Activated gamma-delta T cell treated with anti-CD3 and anti-CD28 coated beads, Interleukin-2, amount 50 U/mL, for 16 hours (primary cell): ENCODE measurements at regions not wholly inside any gene's neighbourhood (a gene's known extent, or its start where the extent isn't known, plus 50 kb on each side); places are given as distances from the start of the nearest gene placed in this dataset.

ENCODE experiments used
- DNase-seq: peaks from one replicate; pipeline ENCODE4 v3.0.0-alpha.2; 2020; ENCODE audit warnings: low read depth

DNA sequence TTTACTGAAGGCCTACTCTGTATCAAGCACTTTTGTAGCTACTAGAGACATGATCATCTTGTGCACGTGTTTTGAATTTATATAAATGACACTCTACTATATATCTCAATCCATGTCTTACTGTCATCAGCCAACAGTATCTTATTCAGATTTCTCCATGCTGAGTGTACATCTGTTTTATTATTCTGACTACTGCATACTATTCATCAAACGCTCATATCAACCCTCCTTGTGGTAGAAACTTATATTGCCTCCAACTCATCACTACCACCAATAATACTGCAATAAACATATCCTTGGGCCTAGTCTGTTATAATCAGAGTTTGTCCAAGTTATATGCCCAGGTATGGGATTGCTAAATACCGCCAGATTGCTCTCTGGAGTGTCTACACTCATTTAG is 81.6 kb upstream of the IRF2BP2 start:
- no peak for DNase-seq

DNA sequence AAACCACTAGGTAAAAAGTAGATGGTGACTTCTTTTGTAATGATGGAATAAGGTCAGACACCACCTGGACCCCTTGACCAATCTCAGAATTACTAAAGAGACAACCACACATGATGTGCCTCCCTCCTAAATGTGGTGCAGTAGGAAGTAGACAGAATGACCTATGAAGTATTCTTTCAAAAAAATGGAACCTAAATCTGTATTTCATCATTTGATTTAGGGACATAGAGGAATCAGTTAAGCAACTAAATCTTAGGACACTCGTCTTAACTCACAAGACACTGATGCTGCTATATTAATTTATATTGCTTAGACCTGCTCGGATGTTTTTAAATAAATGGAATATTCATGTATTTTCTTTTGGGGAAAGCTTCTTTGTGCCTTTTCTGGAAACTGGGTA is 80.9 kb upstream of the IRF2BP2 start:
- DNase-seq, result no peak

DNA sequence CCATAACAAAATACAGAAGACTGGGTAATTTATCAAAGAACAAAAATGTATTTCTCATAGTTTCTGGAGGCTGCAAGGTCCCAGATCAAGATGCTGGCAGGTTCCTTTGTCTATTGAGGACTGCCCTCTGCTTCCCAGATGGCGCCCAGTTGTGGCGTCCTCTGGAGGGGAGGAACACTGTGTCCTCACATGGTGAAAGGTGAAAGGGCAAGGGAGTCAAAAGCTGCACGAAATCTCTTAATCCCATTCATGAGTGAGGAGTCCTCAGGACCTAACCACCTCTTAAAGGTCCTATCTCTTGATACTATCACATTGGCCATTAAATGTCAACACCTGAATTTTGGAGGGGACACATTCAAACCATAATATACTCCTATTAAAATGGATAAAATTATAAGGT is 79.3 kb upstream of the IRF2BP2 start:
- no peak for DNase-seq

DNA sequence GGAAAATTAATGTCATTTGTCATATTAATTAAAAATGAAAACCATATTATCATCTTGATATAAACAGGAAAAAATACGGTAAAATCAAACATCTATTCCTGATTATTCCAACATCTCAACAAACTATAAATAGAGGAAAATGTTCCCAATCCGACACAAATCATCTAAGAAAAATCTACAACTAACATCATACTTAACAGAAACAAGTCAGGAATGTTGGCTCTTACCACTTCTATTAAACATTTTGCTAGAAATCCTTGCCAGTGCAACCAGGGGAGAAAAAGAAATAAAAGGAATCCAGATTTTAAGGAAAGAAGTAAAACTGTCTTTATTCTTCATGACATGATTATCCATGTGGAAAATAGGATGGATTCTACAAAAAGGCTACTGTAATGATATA is 77.0 kb upstream of the IRF2BP2 start:
- DNase-seq, result no peak

DNA sequence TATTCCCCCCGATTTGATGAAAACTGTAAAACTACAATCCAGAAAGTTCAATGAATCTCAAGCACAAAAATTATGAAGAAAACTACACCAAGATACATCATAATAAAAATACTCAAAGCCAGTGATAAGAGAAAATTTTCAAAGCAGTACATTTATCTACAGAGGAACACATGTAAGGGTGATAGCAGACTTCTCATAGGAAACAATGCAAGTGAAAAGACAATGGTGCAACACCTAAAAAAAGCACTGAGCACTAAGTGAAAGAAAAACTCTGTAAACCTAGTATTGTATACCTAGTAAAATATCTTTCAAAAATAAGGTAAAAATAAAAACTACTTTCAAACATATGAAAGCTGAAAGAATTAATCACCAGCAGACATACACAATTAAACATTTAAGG is 76.1 kb upstream of the IRF2BP2 start:
- no peak for DNase-seq

DNA sequence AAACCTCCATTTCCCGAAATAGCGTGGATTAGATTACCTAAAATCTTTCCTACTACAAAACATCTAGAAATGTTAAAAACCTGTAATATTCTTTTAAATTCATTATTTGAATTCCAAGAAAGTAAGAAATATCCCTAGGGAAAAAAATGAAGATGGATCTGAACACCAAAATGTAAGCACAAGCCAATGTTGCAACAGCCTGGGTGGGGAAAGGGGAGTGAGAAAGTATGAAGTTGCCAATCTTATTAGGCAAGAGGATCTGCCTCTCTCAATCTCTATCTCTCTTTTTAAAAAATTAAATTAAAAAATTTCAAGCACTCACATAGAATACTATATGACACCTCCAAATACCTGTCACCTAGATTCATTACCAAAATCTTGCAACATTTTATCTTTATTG is 74.9 kb upstream of the IRF2BP2 start:
- DNase-seq, result no peak

DNA sequence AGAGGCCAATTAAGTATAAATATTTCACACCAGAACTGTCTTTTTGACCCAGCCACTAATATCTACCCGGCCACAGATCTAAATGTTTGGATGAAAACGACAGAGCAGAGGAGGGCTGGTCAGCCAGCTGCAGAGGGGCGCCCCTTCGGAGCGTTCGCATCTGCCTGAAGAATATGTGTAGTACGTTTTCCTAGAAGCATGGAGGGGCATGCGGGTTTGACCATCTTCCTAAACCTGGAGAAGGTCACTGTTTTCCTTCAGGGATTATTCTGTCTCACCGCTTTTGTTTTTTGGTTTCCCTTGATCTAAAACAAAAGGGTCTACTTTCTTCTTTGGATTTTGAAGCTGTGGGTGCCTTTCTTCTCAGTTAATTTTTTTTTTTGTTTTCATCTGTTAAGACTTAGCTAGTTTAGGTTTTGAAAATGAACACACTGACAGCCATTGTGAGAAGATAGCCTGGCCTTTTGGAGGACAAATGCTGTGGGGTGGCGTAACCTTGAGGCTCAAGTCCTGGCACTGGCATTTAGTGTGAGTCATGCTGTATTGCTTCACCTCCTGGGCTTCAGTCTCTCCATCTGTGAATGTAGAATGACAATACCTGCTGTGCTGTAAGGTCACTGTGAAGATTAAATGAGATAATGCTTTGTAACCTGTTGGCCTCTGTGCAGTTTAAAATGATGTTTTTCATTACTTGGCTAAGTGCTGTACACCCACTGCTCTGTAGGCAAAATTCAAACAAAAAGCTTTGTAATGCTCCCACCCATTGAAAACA is 74.1 kb upstream of the IRF2BP2 start:
- DNase-seq, result no peak

DNA sequence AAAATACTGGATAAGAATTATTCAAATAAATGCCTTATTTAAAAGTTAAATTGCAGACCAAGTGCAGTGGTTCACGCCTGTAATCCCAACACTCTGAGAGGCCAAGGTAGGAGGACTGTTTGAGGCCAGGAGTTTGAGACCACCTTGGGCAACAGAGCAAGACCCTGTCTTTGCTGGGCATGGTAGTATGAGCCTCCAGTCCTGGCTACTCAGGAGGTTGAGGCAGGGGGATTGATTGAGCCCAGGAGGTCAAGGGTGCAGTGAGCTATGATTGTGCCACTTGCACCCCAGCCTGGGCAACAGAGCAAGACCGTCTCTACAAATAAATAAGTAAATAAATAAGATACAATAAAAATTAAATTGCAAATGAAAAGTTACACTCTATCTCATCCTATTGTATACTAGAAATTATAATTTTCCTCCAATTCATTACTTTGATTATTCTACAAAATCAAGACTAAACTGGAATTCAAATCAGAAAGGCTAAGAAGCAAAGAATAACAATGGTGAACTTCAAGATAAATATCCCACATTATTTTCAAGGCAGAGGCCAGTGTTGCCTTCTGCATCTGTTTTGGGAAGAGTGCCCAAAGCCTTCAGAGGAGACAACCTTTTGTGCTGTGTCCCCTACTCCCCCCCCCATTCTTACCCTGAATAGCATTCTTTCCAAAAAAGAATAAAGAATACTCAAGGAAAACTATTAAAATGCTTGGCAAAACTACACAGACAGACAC is 73.3 kb upstream of the IRF2BP2 start:
- DNase-seq, result no peak

DNA sequence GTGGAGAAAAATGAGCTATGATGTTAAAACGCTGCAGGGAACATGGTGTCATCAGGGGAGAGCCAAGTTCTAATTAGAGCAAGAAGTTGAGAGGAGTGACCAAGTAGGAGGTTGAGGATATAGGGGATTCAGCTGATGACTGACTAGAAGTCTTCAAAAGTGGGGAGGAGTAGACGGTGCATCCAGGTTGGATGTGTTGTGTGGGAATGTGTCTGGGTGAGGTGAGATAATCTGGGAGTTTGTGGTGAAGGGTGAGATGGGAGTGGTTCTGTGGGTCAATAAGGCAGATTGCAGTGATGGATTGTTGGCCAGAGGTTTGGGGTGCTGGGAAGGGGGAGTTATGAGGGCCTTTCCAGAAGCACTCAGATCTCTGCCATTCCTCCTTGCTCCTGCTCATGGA is 72.0 kb upstream of the IRF2BP2 start:
- DNase-seq, result no peak

DNA sequence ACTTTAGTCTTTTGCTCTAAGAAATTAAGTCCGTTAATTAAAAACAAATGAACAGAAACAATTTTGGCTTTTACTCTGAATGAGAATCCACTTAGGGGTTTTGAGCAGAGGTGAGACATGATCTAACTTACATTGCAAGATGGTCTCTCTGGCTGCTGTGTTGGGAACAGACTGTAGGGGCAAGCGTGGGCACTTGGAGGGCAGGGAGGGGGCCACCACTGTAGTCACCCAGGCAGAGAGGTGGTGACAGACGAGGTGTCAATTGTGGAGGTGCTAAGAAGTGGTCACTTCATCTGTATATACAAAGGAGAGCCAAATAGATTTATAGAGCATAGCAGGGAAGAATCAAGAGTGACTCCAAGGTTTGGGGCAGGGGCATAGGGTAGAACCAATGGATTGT is 71.1 kb upstream of the IRF2BP2 start:
- DNase-seq, result no peak

DNA sequence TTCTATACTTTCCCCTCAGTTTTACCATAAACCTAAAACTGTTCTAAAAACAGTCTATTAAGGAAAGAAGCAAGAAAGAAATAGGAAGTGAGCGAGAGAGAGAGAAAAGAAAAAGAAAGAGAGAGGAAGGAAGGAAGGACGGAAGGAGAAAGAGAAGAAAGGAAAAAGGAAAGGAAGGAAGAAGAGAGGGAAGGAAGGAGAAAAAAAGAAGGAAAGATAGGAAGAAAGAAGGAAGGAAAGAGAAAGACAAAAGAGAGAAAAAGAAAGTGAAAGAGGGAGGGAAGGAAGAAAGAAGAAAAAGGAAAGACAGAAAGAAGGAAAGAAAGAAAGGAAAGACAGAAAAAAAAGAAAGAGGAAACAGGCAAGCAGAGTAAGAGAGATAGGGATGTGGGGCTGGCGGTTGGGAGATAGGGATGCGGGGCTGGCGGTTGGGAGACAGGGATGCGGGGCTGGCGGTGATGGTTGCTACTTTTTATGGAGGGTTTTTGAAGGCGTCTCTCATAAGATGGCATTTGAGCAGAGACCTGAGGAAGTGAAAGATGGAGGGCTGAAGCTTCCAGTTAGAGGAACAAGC is 70.4 kb upstream of the IRF2BP2 start:
- no peak for DNase-seq

DNA sequence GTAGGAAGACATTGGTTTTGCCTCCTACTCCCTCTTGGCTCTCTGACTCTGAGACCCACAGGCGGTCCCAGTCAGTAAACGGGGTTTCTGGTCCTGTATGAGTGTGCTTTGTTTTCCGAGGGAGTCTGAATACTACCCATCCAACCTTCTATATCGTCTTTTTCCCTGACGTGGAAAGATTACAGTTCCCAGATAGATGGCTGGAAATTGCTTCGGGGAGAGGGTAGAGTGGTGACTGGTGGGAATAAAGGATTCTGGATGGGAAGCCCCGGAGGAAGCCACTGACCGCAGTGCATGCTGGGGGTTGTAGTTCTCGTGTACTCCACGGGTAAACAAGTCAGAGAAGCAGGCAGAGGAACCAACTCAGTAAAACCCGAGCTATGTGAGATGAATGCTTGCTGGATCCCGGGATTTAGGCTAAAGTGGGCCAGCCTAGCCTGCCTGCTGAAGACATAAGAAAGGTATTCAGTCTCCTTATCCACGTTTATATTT is 66.2 kb upstream of the IRF2BP2 start:
- peak; percentile 14 for DNase-seq

DNA sequence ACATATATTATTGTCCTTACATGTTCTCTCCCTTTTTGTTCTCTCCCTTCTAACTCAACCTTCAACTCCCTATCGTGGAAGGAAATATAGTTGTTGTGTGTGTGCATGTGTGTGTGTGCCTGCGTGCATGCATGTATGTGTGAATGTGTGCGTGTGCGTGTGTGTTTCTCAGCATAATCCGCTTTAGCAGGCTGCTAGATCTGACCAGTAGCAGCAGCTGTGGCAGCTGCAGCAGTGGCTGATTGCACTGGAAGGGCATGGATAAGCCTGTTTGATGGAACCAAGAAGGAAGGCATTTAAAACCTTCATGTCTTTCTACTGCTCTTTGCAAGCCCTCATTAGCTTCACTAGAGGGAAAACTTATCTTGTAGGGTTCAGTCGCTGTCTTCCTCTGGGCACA is 65.6 kb upstream of the IRF2BP2 start:
- no peak for DNase-seq

DNA sequence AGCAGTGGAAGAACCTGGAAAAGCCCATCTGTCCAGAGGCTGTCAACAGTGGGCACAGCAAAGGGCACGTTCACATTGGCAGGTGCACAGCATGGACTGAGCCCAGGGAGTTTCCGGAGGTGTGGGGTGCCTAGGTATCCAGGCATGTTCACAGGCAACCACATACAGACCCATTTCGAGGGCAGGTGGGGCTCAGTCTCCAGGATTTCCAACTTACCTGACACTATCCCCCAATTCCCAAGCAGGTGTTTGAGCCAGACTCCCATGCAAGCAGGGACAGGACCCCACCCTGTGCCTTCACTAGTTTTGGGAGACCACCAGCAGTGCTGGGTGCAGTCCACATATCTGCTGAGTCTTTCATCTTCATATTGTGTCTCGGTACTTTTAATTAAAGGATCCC is 65.0 kb upstream of the IRF2BP2 start:
- DNase-seq, result no peak

DNA sequence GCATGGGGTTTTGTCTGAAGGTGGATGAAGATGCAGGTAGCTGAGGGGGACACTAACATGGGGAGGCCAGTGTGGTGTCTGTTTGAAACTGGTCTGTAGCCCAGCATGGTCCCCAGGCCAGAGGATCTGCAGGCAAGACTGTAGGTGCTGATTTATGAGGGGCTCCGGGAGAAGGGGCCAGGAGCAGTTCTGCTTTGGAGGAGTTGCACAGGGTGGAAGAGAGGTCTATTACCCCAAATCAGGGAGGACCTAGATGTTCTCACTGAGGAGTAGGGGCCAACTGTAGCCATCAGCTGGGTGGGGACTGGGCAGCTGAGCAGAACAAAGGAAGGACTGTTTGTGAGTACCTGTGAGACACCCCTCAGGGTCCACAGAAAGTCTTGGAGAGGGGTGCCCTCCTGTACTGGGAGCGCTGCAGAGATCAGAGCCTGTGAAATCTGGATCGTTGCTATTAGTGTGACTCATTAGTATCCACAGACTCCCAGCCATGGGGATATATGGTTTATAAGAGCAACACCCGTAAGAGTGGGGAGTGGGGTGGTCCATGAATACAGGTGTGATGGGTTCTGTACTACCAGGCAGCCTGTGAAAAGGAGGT is 64.3 kb upstream of the IRF2BP2 start:
- no peak for DNase-seq

DNA sequence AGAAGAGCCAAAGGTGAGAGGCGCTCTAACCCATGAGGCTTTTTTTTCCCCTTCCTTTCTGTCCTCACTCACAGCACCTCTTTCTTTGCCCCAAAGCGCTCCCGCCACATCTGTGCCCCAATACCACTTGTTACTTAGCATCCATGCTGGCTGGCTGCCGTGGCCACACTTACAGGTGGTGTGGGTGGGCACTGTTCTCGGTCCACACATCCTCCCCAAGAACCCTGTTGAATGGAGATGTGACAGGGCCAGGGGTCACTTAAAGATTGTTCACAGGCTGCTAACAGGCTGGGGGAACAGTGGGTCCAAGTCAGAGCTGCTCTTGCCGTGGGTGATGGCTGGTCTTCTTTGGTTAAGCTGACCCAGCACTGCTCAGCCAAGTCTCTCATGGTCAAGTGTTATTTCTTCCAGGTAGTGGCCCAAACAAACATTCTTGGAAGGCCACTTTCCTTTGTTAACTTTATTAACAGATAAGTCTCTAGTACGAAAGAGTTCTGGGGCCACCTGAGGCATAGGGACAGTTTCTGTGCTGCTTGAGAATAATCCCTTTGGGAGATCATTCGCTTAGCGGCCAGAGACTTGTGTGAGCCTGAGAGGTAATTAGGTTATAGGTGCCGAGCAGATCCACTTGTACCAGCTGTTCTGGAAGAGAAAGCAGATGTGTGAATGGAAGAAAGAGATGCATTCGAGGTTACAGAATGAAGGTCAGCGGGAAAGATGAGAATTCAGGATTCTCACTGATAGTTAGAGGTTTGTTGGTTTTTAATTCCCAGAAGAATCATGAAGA is 62.6 kb upstream of the IRF2BP2 start:
- DNase-seq, result no peak

DNA sequence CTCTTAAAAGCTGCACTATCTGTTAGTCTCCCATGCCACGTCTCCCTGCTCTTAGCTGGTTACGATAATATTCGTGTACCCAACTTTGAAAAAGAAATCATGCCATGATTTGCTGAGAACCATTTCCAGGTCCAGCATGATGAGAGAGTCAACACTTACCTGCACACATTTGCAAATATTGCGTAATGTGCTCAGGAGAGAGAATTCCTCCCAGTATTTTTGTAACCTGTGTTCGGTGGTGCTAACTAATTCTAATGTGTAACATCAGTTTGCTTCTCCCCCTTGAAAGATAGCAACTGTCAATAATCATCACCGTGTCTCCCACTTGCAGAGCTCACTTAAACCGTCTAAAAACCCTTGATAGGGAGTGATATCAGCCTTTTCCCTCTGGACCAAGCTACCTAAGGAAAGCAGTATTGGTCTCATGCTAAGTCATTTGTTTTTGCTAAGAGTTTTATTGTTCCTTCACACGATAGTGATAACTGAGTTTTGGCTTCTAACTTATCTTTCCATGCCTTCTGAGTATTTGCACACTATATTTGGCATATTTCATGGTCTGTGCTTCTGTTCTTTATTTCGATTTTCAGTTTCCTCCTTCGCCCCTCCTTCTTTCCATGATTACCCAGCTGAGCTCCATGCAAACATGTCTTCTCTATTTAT is 61.1 kb upstream of the IRF2BP2 start:
- DNase-seq, result no peak

DNA sequence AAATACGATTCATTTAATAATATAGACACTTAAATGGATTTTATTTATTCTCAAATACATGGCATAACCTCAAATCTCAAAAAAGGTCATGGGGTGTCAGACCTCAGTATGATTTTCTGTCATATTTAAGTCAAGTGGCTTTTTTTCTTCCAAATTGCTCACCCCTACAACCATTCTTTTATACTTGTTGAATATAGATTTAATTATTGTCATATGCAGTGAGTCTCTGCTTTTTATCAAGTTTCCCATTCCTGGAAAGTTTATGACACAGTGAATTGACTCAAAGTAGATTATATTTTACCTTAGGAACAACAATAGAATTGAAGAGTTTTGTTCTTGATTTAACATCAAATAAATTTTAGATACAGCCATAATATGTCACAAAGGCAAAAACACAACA is 59.5 kb upstream of the IRF2BP2 start:
- no peak for DNase-seq

DNA sequence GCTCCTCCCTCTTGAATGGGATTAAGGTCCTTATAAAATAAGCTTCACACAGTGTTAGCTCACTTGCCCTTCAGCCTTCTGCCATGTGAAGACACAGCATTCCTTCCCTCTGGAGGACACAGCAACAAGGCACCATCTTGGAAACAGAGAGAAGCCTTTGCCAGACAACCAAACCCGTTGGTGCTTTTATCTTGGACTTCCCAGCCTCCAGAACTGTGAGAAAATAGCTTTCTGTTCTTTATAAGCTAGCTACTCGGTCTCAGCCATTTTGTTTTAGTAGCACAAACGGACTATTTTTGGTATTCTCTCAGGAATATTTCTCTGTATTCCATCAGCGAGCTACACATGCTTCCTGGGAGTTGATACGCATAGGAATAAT is 58.6 kb upstream of the IRF2BP2 start:
- DNase-seq, result no peak

DNA sequence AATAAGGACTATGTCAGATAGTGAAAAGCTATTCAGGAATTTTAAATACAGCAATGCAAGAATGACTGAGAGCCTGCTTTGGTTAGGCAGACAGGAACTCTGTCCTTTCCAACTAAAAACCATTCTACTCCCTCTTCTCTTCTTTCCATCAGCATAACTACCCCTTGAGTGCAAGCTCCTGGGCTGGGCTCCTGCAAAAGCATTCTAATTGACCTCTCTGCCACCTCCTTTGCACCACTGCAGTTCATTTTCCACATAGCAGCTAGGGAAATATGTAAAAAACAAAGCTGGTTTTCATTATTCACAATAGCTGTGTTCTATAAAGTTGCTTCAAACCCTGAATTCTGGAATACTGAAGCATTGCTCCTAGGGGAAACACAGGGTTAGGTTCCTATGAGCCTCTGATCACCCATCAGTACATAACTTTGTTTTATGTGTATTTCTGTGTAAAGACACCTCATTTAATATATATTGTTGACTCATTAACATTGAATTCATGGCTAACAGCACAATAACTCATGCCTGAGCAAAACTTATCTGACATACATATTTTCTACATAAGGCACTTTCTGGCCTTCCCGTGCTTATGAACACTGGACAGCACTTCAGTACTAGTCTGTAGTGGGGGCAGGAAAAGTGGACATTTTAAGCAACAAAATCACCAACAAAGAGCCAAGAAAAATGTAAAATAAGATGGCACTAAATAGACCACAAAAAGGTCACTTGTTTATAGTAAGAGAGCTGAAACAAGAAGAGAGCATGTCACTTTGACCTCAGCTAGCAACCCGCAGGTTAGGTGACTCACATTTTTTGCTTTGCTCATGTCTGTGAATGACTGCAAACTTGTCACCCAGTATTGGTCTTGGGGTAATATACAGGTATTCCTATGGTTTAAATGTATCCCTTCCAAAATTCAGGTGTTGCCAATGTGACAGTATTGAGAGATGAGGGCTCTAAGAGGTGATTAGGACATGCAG is 57.9 kb upstream of the IRF2BP2 start:
- no peak for DNase-seq
